Stimulated activated memory B cell treated with anti-CD40 and anti-IgM and Interleukin-4, amounts not matched to agents 10 μg/mL and 1 μg/mL and 100 μg/mL, for 72 hours (primary cell): ENCODE measurements at regions not wholly inside any gene's neighbourhood (a gene's known extent, or its start where the extent isn't known, plus 50 kb on each side); places are given as distances from the start of the nearest gene placed in this dataset.
"Not testable (repeated sequence)": the region's sequence is repeated elsewhere in the genome, so short reads cannot be mapped to it uniquely, and the experiment has no call there.

Experiments used
- ATAC-seq: fragments of 150-1000 bp; cut with Tn5 transposase; 2 replicates; pipeline ENCODE4 v1.10.0; 2021
- H3K27ac Mint-ChIP-seq: one replicate; pipeline ENCODE4 v1.8.0; 2022; ENCODE audit warnings: mild to moderate bottlenecking, mixed read lengths
- H3K27me3 Mint-ChIP-seq: one replicate; pipeline ENCODE4 v1.8.0; 2022; ENCODE audit warnings: mixed read lengths
- H3K36me3 Mint-ChIP-seq: one replicate; pipeline ENCODE4 v1.8.0; 2022; ENCODE audit warnings: mixed read lengths
- H3K4me1 Mint-ChIP-seq: one replicate; pipeline ENCODE4 v1.8.0; 2022; ENCODE audit warnings: mixed read lengths
- H3K4me3 Mint-ChIP-seq: one replicate; pipeline ENCODE4 v1.8.0; 2022; ENCODE audit warnings: mild to moderate bottlenecking, moderate library complexity, mixed read lengths
- H3K9me3 Mint-ChIP-seq: one replicate; pipeline ENCODE4 v1.8.0; 2022; ENCODE audit warnings: mixed read lengths

DNA sequence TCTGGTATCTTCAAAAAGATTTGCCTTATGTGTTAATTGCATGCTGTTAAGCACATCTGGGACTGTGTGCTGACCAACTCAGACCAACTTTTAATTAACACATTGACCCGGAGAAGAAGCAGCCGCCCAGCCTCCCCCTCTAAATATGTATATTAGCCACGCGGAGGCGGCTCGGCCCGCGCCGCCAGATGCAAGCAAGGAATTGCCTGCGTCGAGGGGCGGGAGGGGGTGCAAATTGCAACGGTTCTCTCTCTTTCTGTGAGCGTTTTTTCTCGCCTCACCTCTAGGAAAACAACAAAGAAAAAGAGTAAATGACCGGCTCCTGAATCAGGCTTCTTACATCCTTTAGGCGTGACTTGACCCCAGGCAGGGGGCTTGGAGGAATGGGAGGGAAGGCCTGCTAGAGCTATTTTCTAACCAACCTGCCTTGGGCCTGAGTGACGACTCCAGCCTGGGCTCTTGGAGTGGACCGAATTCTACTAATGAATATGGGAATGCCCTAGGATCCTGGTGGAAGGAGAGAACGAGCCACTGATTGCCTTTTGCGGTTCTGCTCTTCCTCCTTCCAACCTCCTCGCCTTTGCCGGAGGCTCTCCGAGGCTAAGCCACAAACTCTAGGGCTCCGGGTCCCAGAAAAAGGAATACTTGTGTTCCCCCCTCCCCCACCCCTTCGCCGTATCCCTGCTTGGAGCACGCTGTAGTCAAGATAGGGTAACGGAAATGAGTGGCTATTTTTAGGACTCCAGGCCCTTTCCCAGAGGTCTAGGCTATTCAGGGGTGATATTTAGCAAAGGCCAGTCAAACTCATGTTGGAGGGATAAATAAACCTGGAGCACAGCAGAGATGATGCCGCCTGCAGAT lies 417.0 kb upstream of the ESRRG start:
- Mint-ChIP-seq H3K27me3 (peaks cover 61% of the 10 kb centered on the region), H3K4me3 (no peak overlapping the region), H3K36me3 (no peaks in the 10 kb centered on the region), H3K27ac (no peak overlapping the region), H3K9me3 (peaks cover 17% of the 10 kb centered on the region), H3K4me1 (peaks cover 9% of the 10 kb centered on the region)
- no peak for ATAC-seq

- Mint-ChIP-seq H3K4me3 (no peak overlapping the region), H3K27me3 (peaks cover 69% of the 10 kb centered on the region), H3K9me3 (peaks cover 15% of the 10 kb centered on the region), H3K36me3 (no peaks in the 10 kb centered on the region), H3K27ac (no peak overlapping the region), H3K4me1 (peaks cover 9% of the 10 kb centered on the region)
- ATAC-seq, result no peak
Observed at GRCh38 chr1:217139513-217139912, 416.3 kb upstream of the ESRRG start.

- Mint-ChIP-seq H3K9me3 (peaks cover 13% of the 10 kb centered on the region), H3K4me3 (no peak overlapping the region), H3K27me3 (peaks cover 75% of the 10 kb centered on the region), H3K27ac (no peak overlapping the region), H3K36me3 (no peaks in the 10 kb centered on the region), H3K4me1 (peaks cover 9% of the 10 kb centered on the region)
- no peak for ATAC-seq
Observed at GRCh38 chr1:217138799-217139466, 415.7 kb upstream of the ESRRG start.

DNA sequence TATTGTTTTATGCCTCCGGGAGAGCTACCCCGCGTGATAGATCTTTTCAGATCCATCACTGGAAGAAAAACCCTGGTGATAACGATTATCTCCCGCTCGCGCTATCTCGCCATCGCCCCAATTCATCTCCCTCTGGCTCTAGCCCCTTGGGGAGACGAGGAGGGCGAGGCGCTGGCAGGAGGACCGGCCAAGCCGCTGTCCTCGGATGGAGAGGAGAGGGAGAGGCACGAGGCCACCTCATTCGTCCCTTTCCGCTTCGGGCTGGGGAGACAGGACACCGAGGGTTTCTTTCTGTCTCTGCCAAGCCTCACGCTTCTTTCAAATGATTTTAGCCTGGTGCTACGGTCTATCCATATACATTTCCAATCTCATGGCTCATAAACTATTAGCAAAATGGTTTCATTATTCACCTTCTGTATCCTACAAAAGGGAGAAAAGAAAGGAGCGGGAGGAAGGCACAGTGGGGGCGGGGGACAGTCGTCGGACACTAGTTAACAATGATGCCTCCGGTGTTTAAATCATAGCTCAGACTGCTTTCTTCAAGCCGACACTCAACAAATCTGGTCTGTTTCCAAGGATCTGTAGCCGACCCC lies 415.0 kb upstream of the ESRRG start:
- Mint-ChIP-seq H3K36me3 (no peaks in the 10 kb centered on the region), H3K27ac (no peak overlapping the region)
- ATAC-seq, result no peak

GRCh38 chr1:217137210-217137881 lies 414.1 kb upstream of the ESRRG start:
- no peak for ATAC-seq
- peaks cover 84% of the 10 kb centered on the region for H3K27me3 Mint-ChIP-seq

More for the DNA sequence above, 415.0 kb upstream of the ESRRG start:
- Mint-ChIP-seq H3K4me1 (peaks cover 9% of the 10 kb centered on the region), H3K9me3 (peaks cover 11% of the 10 kb centered on the region), H3K27me3 (peaks cover 81% of the 10 kb centered on the region), H3K4me3 (no peak overlapping the region)

GRCh38 chr1:217136895-217137205 lies 413.6 kb upstream of the ESRRG start:
- Mint-ChIP-seq H3K4me3 (no peak overlapping the region), H3K36me3 (no peaks in the 10 kb centered on the region), H3K4me1 (peaks cover 9% of the 10 kb centered on the region), H3K9me3 (peaks cover 11% of the 10 kb centered on the region), H3K27ac (no peak overlapping the region), H3K27me3 (peaks cover 89% of the 10 kb centered on the region)
- no peak for ATAC-seq

More at GRCh38 chr1:217137210-217137881, 414.1 kb upstream of the ESRRG start:
- H3K4me1 Mint-ChIP-seq, result peaks cover 9% of the 10 kb centered on the region
- no peaks in the 10 kb centered on the region for H3K36me3 Mint-ChIP-seq
- H3K9me3 Mint-ChIP-seq, result peaks cover 11% of the 10 kb centered on the region
- H3K27ac Mint-ChIP-seq, result no peak overlapping the region
- no peak overlapping the region for H3K4me3 Mint-ChIP-seq

DNA sequence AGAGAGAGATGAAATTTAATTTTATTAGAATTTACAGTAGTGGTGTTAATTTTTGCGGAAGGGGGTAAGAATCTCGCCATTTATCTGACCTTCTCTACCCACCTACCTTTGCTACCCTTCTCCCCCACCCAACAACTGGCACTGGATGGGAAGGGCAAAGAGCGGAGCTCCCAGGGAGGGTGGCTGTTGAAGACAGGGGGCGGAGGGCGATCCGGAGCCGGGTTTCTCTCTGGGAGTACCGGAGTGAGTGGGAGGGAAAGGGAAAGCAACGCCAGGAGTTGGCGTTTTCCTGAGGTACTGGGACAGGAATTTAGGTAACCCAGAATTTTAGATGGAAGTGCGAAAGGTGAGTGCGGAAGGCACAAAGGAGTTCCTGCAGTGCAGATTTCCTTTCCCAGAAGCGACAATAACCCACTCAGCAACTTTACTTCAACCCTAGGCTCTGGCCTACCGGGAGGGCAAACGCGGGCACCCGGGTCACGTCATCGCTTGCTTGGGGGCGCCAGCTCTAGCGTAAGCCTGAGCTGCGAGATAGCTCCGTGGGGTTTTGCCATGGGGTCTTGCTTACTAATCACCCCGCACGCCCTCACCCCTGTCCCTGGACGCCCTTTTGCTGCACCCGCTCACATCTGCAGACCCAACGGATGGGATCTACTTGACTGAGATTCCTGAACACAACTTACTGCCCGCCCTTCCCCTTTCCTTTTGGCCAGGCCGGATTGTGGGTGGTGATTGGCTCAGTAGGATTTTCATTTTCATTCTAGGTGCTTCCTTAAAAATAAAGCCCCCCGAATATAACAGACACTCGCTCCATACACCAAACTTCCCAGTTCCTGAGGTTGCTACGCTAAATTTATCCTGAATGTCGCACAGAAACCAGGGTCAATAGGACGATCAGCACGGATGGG lies 413.0 kb upstream of the ESRRG start:
- Mint-ChIP-seq H3K4me1 (peaks cover 9% of the 10 kb centered on the region), H3K4me3 (no peak overlapping the region), H3K9me3 (peaks cover 9% of the 10 kb centered on the region), H3K36me3 (no peaks in the 10 kb centered on the region), H3K27me3 (peaks cover 85% of the 10 kb centered on the region), H3K27ac (no peak overlapping the region)
- ATAC-seq, result no peak

DNA sequence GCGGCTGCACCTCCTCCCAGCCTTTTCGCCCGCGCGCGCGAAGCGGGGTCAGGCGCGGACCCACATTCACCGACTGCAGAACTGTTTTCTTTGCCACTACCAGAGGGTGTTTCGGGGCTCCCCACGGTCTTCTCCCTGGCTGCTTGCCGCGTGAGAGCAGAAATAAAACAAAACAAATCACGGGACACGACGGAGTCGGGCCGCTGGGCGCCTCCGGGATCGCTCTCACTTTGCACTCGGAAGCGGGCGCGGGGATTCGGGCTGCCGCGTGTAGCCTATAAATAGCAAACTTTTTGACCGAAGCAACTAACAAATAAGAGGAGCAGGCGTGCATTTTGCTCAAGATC lies 412.3 kb upstream of the ESRRG start:
- H3K27me3 Mint-ChIP-seq, result peaks cover 78% of the 10 kb centered on the region
- H3K36me3 Mint-ChIP-seq, result no peaks in the 10 kb centered on the region
- peaks cover 9% of the 10 kb centered on the region for H3K4me1 Mint-ChIP-seq
- peak overlapping the region; percentile 24 for H3K4me3 Mint-ChIP-seq
- no peak for ATAC-seq
- H3K9me3 Mint-ChIP-seq, result peaks cover 5% of the 10 kb centered on the region
- H3K27ac Mint-ChIP-seq, result no peak overlapping the region

DNA sequence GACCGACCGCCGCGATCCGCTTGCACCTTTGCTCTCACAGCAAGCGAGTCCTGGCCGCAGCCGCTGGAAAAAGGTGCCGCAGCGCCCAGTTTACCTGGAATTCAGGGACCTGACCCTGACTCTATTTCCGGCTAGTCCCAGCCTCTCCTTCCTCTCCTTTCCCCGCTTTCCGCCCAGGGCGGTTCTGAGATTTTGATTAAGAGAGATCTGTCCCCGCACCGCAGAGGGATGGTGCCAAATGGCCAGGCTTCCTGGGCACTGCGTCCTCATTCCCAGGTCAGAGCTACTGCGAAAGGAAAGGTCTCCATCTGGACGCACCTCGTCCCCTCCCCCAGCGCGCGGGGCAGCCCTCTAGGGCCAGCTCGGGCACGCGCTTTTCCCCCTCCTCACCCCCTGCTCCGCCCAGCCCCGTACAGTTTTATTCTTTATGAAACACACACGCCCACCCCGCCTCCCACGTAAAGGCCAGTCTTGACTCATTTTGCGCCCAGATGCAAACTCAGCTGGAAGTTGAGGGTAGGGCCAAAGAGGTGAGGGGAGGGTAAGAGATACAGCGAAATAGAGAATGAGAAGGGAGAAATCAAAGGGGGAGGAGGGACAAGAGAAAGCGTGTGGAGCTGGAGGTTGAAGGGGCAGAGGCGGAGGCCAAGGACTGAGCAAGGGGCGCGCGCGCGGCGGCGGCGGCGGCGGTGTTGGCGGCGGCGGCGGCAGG lies 411.8 kb upstream of the ESRRG start:
- H3K27me3 Mint-ChIP-seq, result peaks cover 72% of the 10 kb centered on the region
- no peak overlapping the region for H3K4me3 Mint-ChIP-seq

DNA sequence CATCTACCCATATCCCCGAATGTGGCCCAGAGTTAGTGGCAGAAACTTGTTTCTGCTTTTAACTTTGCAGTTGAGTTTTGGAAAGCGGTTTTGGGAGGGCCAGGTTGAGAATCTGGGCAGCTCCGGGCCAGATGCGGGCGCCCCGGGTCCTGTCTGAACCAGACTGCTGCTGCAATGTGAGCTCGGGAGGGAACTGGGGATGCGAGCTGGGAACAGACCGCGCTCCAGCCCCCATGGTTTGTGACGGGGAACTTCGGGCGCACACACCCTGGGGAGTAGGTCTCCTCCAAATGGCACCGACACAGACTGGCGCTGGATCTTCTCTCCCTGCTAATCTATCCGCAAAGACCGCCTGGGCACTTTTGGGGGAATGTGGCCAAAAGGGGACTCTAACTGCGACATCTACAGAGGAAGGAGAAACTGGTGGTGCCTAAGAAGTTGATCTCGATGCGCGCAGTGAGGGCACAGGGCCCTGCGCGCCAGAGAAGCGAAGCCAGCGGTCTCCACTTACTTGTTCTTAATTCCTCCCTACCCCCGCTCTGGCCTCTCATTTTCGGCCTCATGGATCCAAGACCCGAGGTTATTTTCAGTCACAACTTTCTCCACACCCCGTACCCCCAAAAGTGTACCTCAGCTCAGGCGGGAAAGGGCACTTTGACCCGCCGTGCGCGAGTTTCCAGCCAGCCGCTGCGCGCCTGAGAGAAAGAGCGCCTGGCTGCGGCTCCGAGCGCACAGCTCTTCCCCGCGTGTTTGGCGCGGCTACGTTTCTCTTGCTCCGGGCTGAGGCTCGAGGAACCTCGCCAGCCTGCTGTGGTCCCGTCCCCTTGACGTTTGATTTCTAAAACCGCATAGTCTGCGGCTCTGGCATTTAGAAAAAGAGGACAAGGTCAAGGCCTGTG lies 411.0 kb upstream of the ESRRG start:
- H3K4me1 Mint-ChIP-seq, result peaks cover 9% of the 10 kb centered on the region
- no peak overlapping the region for H3K27ac Mint-ChIP-seq
- no peak for ATAC-seq
- no peak overlapping the region for H3K4me3 Mint-ChIP-seq
- peaks cover 5% of the 10 kb centered on the region for H3K9me3 Mint-ChIP-seq
- H3K36me3 Mint-ChIP-seq, result no peaks in the 10 kb centered on the region
- peaks cover 68% of the 10 kb centered on the region for H3K27me3 Mint-ChIP-seq

More for the DNA sequence above, 411.8 kb upstream of the ESRRG start:
- H3K4me1 Mint-ChIP-seq, result peaks cover 9% of the 10 kb centered on the region
- no peaks in the 10 kb centered on the region for H3K36me3 Mint-ChIP-seq
- H3K27ac Mint-ChIP-seq, result no peak overlapping the region
- no peak for ATAC-seq
- H3K9me3 Mint-ChIP-seq, result peaks cover 5% of the 10 kb centered on the region

DNA sequence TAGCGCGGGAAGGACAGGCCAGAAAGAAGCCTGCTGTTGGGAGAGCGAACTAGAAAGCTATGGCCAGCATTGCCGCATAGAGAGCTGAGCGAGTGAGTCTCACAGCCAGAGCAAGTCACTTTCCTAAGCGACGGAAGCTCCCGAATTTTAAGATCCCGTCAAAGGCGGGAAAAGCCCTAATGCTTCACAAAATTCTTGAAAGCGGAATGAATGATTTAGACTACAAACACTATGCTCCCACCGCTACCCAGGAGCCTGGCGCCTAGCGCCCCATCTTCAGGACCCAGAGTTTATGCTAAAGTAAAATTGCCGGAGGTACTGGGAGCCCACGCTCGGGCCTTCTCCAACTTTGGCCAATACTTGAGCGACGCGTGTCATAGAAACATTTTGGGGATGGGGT lies 409.9 kb upstream of the ESRRG start:
- ATAC-seq, result no peak
- Mint-ChIP-seq H3K9me3 (peaks cover 5% of the 10 kb centered on the region), H3K36me3 (no peaks in the 10 kb centered on the region), H3K27ac (no peak overlapping the region), H3K27me3 (peaks cover 57% of the 10 kb centered on the region), H3K4me1 (peaks cover 9% of the 10 kb centered on the region), H3K4me3 (no peak overlapping the region)

GRCh38 chr1:217123340-217123739 lies 400.1 kb upstream of the ESRRG start:
- not testable (repeated sequence) for H3K36me3 Mint-ChIP-seq, H3K4me1 Mint-ChIP-seq, H3K4me3 Mint-ChIP-seq, H3K27me3 Mint-ChIP-seq, ATAC-seq, H3K27ac Mint-ChIP-seq
- H3K9me3 Mint-ChIP-seq, result peaks cover 15% of the 10 kb centered on the region

- Mint-ChIP-seq H3K4me1 (no peaks in the 10 kb centered on the region), H3K36me3 (no peaks in the 10 kb centered on the region), H3K27me3 (no peaks in the 10 kb centered on the region), H3K27ac (no peak overlapping the region), H3K4me3 (no peak overlapping the region), H3K9me3 (peaks cover 13% of the 10 kb centered on the region)
- no peak for ATAC-seq
Observed at GRCh38 chr1:217117973-217118465, 394.8 kb upstream of the ESRRG start.
